Mammary epithelial cell (primary cell): ENCODE measurements at regions not wholly inside any gene's neighbourhood (a gene's known extent, or its start where the extent isn't known, plus 50 kb on each side); places are given as distances from the start of the nearest gene placed in this dataset.

Experiments used
- EZH2 ChIP-seq: IDR thresholded peaks from 2 replicates; pipeline ENCODE4 v1.6.1; 2012; ENCODE audit warnings: low read length, inconsistent platforms, borderline replicate concordance
- TF ChIP-seq, protein P1 (sequence below), 2 donors: IDR thresholded peaks in 1 of 2; conservative IDR thresholded peaks in 1 of 2; 2 replicates each; pipeline ENCODE4 v1.5.1; 2011 to 2012; ENCODE audit warnings: inconsistent platforms in 2 of 2, low read length in 2 of 2, mild to moderate bottlenecking in 2 of 2, control low read depth in 1 of 2, low read depth in 1 of 2; ENCODE audit not compliant: insufficient read depth in 1 of 2; ENCODE audit errors: extremely low read depth in 1 of 2

DNA sequence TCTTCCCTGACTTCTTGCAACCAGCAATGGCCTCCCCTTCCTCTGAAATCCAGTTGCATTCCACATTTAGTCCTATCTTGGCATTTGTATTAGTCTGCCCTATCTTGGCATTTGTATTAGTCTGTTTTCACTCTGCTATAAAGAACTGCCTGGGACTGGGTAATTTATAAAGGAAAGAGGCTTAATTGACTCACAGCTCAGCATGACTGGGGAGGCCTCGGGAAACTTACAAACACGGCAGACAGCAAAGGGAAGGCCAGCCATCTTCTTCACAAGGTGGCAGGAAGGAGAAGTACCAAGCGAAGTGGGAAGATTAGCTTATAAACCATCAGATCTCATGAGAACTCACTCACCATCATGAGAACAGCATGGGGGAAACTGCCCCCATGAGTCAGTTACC, 234.5 kb upstream of the COPS8 start:
- TF ChIP-seq, protein P1, sequence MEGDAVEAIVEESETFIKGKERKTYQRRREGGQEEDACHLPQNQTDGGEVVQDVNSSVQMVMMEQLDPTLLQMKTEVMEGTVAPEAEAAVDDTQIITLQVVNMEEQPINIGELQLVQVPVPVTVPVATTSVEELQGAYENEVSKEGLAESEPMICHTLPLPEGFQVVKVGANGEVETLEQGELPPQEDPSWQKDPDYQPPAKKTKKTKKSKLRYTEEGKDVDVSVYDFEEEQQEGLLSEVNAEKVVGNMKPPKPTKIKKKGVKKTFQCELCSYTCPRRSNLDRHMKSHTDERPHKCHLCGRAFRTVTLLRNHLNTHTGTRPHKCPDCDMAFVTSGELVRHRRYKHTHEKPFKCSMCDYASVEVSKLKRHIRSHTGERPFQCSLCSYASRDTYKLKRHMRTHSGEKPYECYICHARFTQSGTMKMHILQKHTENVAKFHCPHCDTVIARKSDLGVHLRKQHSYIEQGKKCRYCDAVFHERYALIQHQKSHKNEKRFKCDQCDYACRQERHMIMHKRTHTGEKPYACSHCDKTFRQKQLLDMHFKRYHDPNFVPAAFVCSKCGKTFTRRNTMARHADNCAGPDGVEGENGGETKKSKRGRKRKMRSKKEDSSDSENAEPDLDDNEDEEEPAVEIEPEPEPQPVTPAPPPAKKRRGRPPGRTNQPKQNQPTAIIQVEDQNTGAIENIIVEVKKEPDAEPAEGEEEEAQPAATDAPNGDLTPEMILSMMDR (conservative IDR thresholded peaks at IDR 0.05 in 1 of 2, IDR thresholded peaks at IDR 0.05 in 1 of 2; ENCODE audit: extremely low read depth in 1 of 2, insufficient read depth in 1 of 2, low read depth in 1 of 2, low read length in 2 of 2) = no peak
- no peak for TF ChIP-seq EZH2
